Hepatocyte (in vitro differentiated cells): ENCODE measurements at regions not wholly inside any gene's neighbourhood (a gene's known extent, or its start where the extent isn't known, plus 50 kb on each side); places are given as distances from the start of the nearest gene placed in this dataset.

Source experiments
- DNase-seq: peaks from one replicate; pipeline ENCODE4 v3.0.0-alpha.2; 2016; ENCODE audit warnings: low spot score
- H2AFZ ChIP-seq: fragments of 200-600 bp; sonication (generic); 2 replicates; pipeline ENCODE4 v1.6.0; 2016; ENCODE audit warnings: antibody characterized with exemption, mild to moderate bottlenecking
- H3K27ac ChIP-seq: fragments of 200-600 bp; sonication (generic); 2 replicates; pipeline ENCODE4 v1.5.1; 2016; ENCODE audit warnings: mild to moderate bottlenecking
- H3K27me3 ChIP-seq: fragments of 200-600 bp; sonication (generic); 2 replicates; pipeline ENCODE4 v1.6.1; 2016
- H3K36me3 ChIP-seq: fragments of 200-600 bp; sonication (generic); replicated peaks from 2 replicates; pipeline ENCODE4 v1.5.1; 2016; ENCODE audit warnings: low read depth; ENCODE audit not compliant: insufficient read depth
- H3K4me1 ChIP-seq: fragments of 200-600 bp; sonication (generic); 2 replicates; pipeline ENCODE4 v1.5.1; 2016; ENCODE audit warnings: mild to moderate bottlenecking, moderate library complexity; ENCODE audit not compliant: insufficient read depth
- H3K4me2 ChIP-seq: fragments of 200-600 bp; sonication (generic); 2 replicates; pipeline ENCODE4 v1.6.0; 2016
- H3K4me3 ChIP-seq: fragments of 200-600 bp; sonication (generic); 2 replicates; pipeline ENCODE4 v1.5.1; 2016; ENCODE audit warnings: mild to moderate bottlenecking
- H3K79me2 ChIP-seq: fragments of 200-600 bp; sonication (generic); 2 replicates; pipeline ENCODE4 v1.6.0; 2017; ENCODE audit warnings: mild to moderate bottlenecking
- H3K9me2 ChIP-seq: fragments of 200-600 bp; sonication (generic); replicated peaks from 2 replicates; pipeline ENCODE4 v1.6.0; 2017; ENCODE audit warnings: mild to moderate bottlenecking; ENCODE audit not compliant: insufficient read depth
- H3K9me3 ChIP-seq: fragments of 200-600 bp; sonication (generic); 2 replicates; pipeline ENCODE4 v1.5.1; 2016; ENCODE audit warnings: low read depth, mild to moderate bottlenecking
- H4K20me1 ChIP-seq: fragments of 200-600 bp; sonication (generic); 2 replicates; pipeline ENCODE4 v1.6.0; 2016; ENCODE audit warnings: mild to moderate bottlenecking; ENCODE audit not compliant: insufficient read depth, poor library complexity, severe bottlenecking
- EZH2 ChIP-seq: fragments of 200-600 bp; sonication (generic); IDR thresholded peaks from 2 replicates; pipeline ENCODE4 v1.6.1; 2016; ENCODE audit warnings: antibody characterized with exemption, mild to moderate bottlenecking, borderline replicate concordance
- EZH2phosphoT487 ChIP-seq: fragments of 200-600 bp; sonication (generic); IDR thresholded peaks from one replicate; pipeline ENCODE4 v1.6.1; 2018; ENCODE audit warnings: antibody characterized with exemption, mild to moderate bottlenecking, low read depth, moderate library complexity; ENCODE audit not compliant: unreplicated experiment, severe bottlenecking
- WGBS: methylation state at CpG from one replicate; pipeline ENCODE4 v1.1.6; 2016; ENCODE audit warnings: low lambda C conversion rate; ENCODE audit errors: missing lambda C conversion rate; 5-methylcytosine and 5-hydroxymethylcytosine counted together
- TF ChIP-seq, protein P1 (sequence below): fragments of 200-600 bp; sonication (generic); IDR thresholded peaks from 2 replicates; pipeline ENCODE4 v1.5.1; 2016; ENCODE audit warnings: antibody characterized with exemption, mild to moderate bottlenecking; ENCODE audit not compliant: poor library complexity

DNA sequence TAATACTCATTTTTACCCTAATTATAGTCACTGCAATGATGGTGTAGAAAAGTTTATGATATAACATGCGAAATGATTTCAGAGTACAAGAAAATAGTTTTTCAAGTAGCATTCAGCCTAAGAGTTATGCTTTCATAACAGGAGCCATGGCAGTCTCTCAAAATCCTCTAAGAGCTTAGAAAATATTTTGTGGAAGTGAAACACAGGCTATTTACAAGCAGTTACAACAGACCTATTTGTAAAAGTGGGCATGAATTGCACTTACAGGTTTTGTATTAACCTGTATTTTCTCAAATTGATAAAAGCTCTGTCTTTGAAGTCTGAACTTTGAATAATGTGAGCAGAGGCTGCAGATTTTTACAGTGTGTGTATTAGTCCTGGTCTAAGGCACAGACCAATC, 523.3 kb downstream of the LRRC70 start:
- H3K9me3 ChIP-seq: no peaks in the 10 kb centered on the region
- H2AFZ ChIP-seq: no peak overlapping the region
- H3K36me3 ChIP-seq: no peaks in the 10 kb centered on the region
- 96% methylated on average over 1 of the region's 1 CpG for WGBS
- H3K4me2 ChIP-seq: peak overlapping the region; percentile 22
- no peaks in the 10 kb centered on the region for H3K9me2 ChIP-seq
- H3K79me2 ChIP-seq: no peaks in the 10 kb centered on the region
- H3K4me1 ChIP-seq: peaks cover 15% of the 10 kb centered on the region
- no peak overlapping the region for H3K4me3 ChIP-seq
- H4K20me1 ChIP-seq: no peaks in the 10 kb centered on the region
- no peak for TF ChIP-seq EZH2phosphoT487
- TF ChIP-seq EZH2: no peak
- TF ChIP-seq, protein P1, sequence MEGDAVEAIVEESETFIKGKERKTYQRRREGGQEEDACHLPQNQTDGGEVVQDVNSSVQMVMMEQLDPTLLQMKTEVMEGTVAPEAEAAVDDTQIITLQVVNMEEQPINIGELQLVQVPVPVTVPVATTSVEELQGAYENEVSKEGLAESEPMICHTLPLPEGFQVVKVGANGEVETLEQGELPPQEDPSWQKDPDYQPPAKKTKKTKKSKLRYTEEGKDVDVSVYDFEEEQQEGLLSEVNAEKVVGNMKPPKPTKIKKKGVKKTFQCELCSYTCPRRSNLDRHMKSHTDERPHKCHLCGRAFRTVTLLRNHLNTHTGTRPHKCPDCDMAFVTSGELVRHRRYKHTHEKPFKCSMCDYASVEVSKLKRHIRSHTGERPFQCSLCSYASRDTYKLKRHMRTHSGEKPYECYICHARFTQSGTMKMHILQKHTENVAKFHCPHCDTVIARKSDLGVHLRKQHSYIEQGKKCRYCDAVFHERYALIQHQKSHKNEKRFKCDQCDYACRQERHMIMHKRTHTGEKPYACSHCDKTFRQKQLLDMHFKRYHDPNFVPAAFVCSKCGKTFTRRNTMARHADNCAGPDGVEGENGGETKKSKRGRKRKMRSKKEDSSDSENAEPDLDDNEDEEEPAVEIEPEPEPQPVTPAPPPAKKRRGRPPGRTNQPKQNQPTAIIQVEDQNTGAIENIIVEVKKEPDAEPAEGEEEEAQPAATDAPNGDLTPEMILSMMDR: no peak
- H3K27ac ChIP-seq: no peak overlapping the region
- no peak for DNase-seq
- H3K27me3 ChIP-seq: no peaks in the 10 kb centered on the region

DNA sequence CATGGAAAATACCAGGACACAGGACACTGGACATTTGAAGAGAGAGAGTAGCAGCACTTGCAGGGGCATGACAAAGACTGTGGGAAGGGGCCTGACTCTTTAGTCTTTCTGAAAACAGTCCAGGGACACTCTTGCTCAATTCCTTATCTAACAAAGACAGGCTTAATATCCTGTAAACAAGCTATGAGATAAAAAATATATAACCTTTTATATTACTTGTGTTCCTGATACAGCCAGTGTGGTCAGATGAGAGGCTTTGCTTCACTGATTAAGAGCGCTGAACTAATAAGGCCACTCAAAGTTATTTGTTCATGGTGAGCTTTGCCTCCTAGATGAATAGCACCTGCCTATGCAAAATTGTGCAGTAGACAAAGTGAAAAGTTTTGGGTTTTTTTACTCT, 518.7 kb downstream of the LRRC70 start:
- Histone ChIP-seq H3K27ac (peak overlapping the region; percentile 25), H3K4me2 (no peak overlapping the region), H4K20me1 (no peaks in the 10 kb centered on the region), H3K4me3 (no peak overlapping the region), H2AFZ (peak overlapping the region; percentile 7), H3K79me2 (no peaks in the 10 kb centered on the region), H3K4me1 (peaks cover 12% of the 10 kb centered on the region), H3K27me3 (no peaks in the 10 kb centered on the region), H3K9me3 (no peaks in the 10 kb centered on the region), H3K9me2 (no peaks in the 10 kb centered on the region), H3K36me3 (no peaks in the 10 kb centered on the region)
- no peak for DNase-seq
- TF ChIP-seq, protein P1: no peak
- TF ChIP-seq EZH2phosphoT487 (no peak), EZH2 (no peak)
- 48% methylated on average over 1 of the region's 1 CpG for WGBS

DNA sequence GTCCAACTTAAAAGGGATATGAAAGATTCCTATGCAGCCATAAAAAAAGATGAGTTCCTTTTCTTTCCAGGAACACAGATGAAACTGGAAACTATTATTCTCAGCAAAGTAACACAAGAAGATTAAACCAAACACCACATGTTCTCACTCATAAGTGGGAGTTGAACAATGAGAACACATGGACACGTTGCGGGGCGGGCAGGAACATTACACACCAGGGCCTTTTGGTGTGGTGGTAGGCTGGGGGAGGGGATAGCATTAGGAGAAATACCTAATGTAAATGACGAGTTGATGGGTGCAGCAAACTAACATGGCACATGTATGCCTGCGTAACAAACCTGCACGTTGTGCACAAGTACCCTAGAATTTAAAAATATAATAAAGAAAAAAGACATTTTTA, 516.1 kb downstream of the LRRC70 start:
- no peak overlapping the region for H2AFZ ChIP-seq
- H3K79me2 ChIP-seq: no peaks in the 10 kb centered on the region
- 93% methylated on average over 6 of the region's 6 CpGs for WGBS
- no peak for DNase-seq
- no peak overlapping the region for H3K4me2 ChIP-seq
- no peaks in the 10 kb centered on the region for H3K9me2 ChIP-seq
- H3K9me3 ChIP-seq: no peaks in the 10 kb centered on the region
- TF ChIP-seq EZH2phosphoT487: no peak
- TF ChIP-seq EZH2: no peak
- TF ChIP-seq, protein P1: no peak
- H4K20me1 ChIP-seq: no peaks in the 10 kb centered on the region
- H3K27ac ChIP-seq: no peak overlapping the region
- no peaks in the 10 kb centered on the region for H3K27me3 ChIP-seq
- H3K4me1 ChIP-seq: peaks cover 8% of the 10 kb centered on the region
- H3K36me3 ChIP-seq: no peaks in the 10 kb centered on the region
- no peak overlapping the region for H3K4me3 ChIP-seq

DNA sequence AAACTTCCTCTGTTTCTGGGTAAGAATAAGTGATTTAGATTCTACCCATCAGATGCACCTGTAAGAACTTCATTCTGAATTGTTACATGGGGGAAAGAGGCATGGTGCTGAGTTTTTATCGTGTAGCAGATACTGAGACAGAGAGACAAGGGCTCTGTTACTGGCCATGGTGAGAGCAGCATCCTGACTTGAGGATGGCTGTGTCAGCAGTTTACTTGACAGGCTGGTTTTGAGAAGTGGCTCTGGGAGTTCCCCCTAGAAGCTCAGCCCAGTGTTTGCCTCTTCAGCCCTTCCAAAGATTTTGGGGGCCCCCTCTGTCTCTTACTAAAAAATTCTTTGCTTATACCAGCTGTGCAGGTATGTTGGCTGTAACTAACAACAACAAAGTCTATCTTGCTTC, 510.5 kb downstream of the LRRC70 start:
- Histone ChIP-seq H2AFZ (no peak overlapping the region), H3K4me2 (no peak overlapping the region), H3K36me3 (no peaks in the 10 kb centered on the region), H3K4me3 (no peak overlapping the region), H3K79me2 (no peaks in the 10 kb centered on the region), H3K27ac (no peak overlapping the region), H3K9me3 (no peaks in the 10 kb centered on the region), H3K27me3 (no peaks in the 10 kb centered on the region), H3K4me1 (peaks cover 8% of the 10 kb centered on the region), H3K9me2 (no peaks in the 10 kb centered on the region), H4K20me1 (no peaks in the 10 kb centered on the region)
- WGBS: 81% methylated on average over 1 of the region's 1 CpG
- no peak for TF ChIP-seq EZH2phosphoT487
- no peak for TF ChIP-seq EZH2
- TF ChIP-seq, protein P1: no peak
- DNase-seq: no peak
